ENCODE measurements at regions not wholly inside any gene's neighbourhood (a gene's known extent, or its start where the extent isn't known, plus 50 kb on each side); places are given as distances from the start of the nearest gene placed in this dataset.
"Not testable (repeated sequence)": the region's sequence is repeated elsewhere in the genome, so short reads cannot be mapped to it uniquely, and the experiment has no call there.

- DNase-seq: peak; percentile 8
These were observed 133.3 kb downstream of the TBC1D2B start for GRCh38 chr15:77944002-77944867.

- no peak for DNase-seq
These were observed 134.8 kb downstream of the TBC1D2B start for GRCh38 chr15:77942611-77943211.

GRCh38 chr15:77941090-77941827 lies 136.3 kb downstream of the TBC1D2B start:
- DNase-seq: not testable (repeated sequence)

GRCh38 chr15:77940381-77940947 lies 137.0 kb downstream of the TBC1D2B start:
- DNase-seq: no peak

GRCh38 chr15:77939851-77940250 lies 137.7 kb downstream of the TBC1D2B start:
- no peak for DNase-seq

- not testable (repeated sequence) for DNase-seq
These were observed 138.5 kb downstream of the TBC1D2B start for GRCh38 chr15:77939026-77939425.

GRCh38 chr15:77938546-77938945 lies 139.0 kb downstream of the TBC1D2B start:
- not testable (repeated sequence) for DNase-seq

- not testable (repeated sequence) for DNase-seq
These were observed 140.9 kb downstream of the TBC1D2B start for GRCh38 chr15:77936567-77936966.

- not testable (repeated sequence) for DNase-seq
These were observed 143.0 kb downstream of the TBC1D2B start for GRCh38 chr15:77934516-77934915.

GRCh38 chr15:77930907-77931306 lies 146.6 kb downstream of the TBC1D2B start:
- not testable (repeated sequence) for DNase-seq

- DNase-seq: not testable (repeated sequence)
These were observed 147.0 kb downstream of the TBC1D2B start for GRCh38 chr15:77930490-77930889.

- DNase-seq: not testable (repeated sequence)
These were observed 150.7 kb downstream of the TBC1D2B start for GRCh38 chr15:77926789-77927188.

- DNase-seq: not testable (repeated sequence)
These were observed 151.2 kb downstream of the TBC1D2B start for GRCh38 chr15:77926296-77926695.

GRCh38 chr15:77925101-77925500 lies 152.4 kb downstream of the TBC1D2B start:
- not testable (repeated sequence) for DNase-seq

- DNase-seq: no peak
These were observed 155.8 kb downstream of the TBC1D2B start for GRCh38 chr15:77921664-77922063.

GRCh38 chr15:77916966-77917635 lies 160.4 kb downstream of the TBC1D2B start:
- not testable (repeated sequence) for DNase-seq

GRCh38 chr15:77915961-77916330 lies 161.6 kb downstream of the TBC1D2B start:
- DNase-seq: not testable (repeated sequence)

GRCh38 chr15:77915261-77915960 lies 162.1 kb downstream of the TBC1D2B start:
- DNase-seq: no peak

GRCh38 chr15:77914531-77914930 lies 163.0 kb downstream of the TBC1D2B start:
- DNase-seq: not testable (repeated sequence)

GRCh38 chr15:77910030-77910911 lies 167.2 kb downstream of the TBC1D2B start:
- DNase-seq: peak; percentile 70
